Panc1 (cell line): ENCODE measurements at regions not wholly inside any gene's neighbourhood (a gene's known extent, or its start where the extent isn't known, plus 50 kb on each side); places are given as distances from the start of the nearest gene placed in this dataset.

ENCODE experiments used
- ATAC-seq: fragments of 200-7000 bp; cut with Tn5 transposase; 2 replicates; pipeline ENCODE4 v1.9.1; 2020; ENCODE audit warnings: mild to moderate bottlenecking, moderate library complexity
- BruUV-seq: library from RNA; stranded (reverse); fragments of 400-500 nt; replicated peaks from 2 replicates; lab custom pipeline; 2021; lab: Mats Ljungman, UMichigan
- CTCF ChIA-PET: fragments of 300-600 bp; sonication (Branson Sonifier 250); formaldehyde crosslinking; loops from one replicate; lab custom pipeline; 2022; ENCODE audit warnings: antibody characterized with exemption; lab: Charles Lee
- POLR2A ChIA-PET: fragments of 300-600 bp; sonication (Branson Sonifier 250); formaldehyde crosslinking; loops from one replicate; lab custom pipeline; 2022; ENCODE audit warnings: antibody characterized with exemption; lab: Charles Lee
- DNase-seq: peaks from one replicate; pipeline ENCODE4 v3.0.0-alpha.2; 2010; ENCODE audit warnings: low read depth, low spot score
- H3K27ac ChIP-seq: 2 replicates; pipeline ENCODE4 v1.5.1; 2011; ENCODE audit warnings: mild to moderate bottlenecking, low read length, inconsistent platforms
- H3K27me3 ChIP-seq: fragments of 200-500 bp; sonication (Bioruptor generic); 2 replicates; pipeline ENCODE4 v1.6.0; 2014; ENCODE audit warnings: low read length, inconsistent platforms; ENCODE audit not compliant: control insufficient read depth, insufficient read depth
- H3K36me3 ChIP-seq: fragments of 200-500 bp; sonication (Bioruptor generic); 2 replicates; pipeline ENCODE4 v1.5.1; 2014; ENCODE audit warnings: inconsistent platforms, mild to moderate bottlenecking, low read length, moderate library complexity; ENCODE audit not compliant: control insufficient read depth, insufficient read depth
- H3K4me1 ChIP-seq: 2 replicates; pipeline ENCODE4 v1.5.1; 2011; ENCODE audit warnings: inconsistent platforms, mild to moderate bottlenecking, low read length, moderate library complexity; ENCODE audit not compliant: control insufficient read depth, insufficient read depth
- H3K4me3 ChIP-seq, 2 experiments: 2 replicates each; pipeline ENCODE4 v1.5.1; 2011 to 2012; ENCODE audit warnings: low read depth in 2 of 2, low read length in 2 of 2, mild to moderate bottlenecking in 2 of 2, inconsistent platforms in 1 of 2, moderate library complexity in 1 of 2
- H3K9me3 ChIP-seq: fragments of 200-500 bp; sonication (Bioruptor generic); 2 replicates; pipeline ENCODE4 v1.5.1; 2014; ENCODE audit warnings: low read depth, mild to moderate bottlenecking, inconsistent platforms, low read length, moderate library complexity; ENCODE audit not compliant: control insufficient read depth, insufficient read depth
- CTCF ChIP-seq: fragments of 450-650 bp; IDR thresholded peaks from 2 replicates; pipeline ENCODE4 v1.5.1; 2017; ENCODE audit warnings: mild to moderate bottlenecking
- POLR2AphosphoS5 ChIP-seq: IDR thresholded peaks from 2 replicates; pipeline ENCODE4 v1.6.1; 2012; ENCODE audit warnings: mild to moderate bottlenecking, low read depth, low read length, moderate library complexity
- SIN3A ChIP-seq: IDR thresholded peaks from 2 replicates; pipeline ENCODE4 v1.6.1; 2012; ENCODE audit warnings: low read depth, mild to moderate bottlenecking, low read length, moderate library complexity, borderline replicate concordance; ENCODE audit not compliant: insufficient read depth
- TCF7L2 ChIP-seq: IDR thresholded peaks from 2 replicates; pipeline ENCODE4 v1.6.1; 2011; ENCODE audit warnings: mild to moderate bottlenecking, low read depth, low read length, inconsistent platforms
- in situ Hi-C: cut with HindIII; loops from 2 replicates; pipeline ENCODE4 v1.10.0; 2016; ENCODE audit warnings: low sequenced_read_pairs, low pct_unique_long_range_greater_than_20kb
- intact Hi-C: fragments of 100-400 bp; cut with micrococcal nuclease; formaldehyde crosslinking; loops from one replicate; pipeline ENCODE4 v1.10.0; 2022; ENCODE audit not compliant: unreplicated experiment
- TF ChIP-seq, protein P1 (sequence below), 2 experiments: IDR thresholded peaks; 2 replicates each; pipeline ENCODE4 v1.6.1; 2011 to 2012; ENCODE audit warnings: low read depth in 2 of 2, control low read depth in 1 of 2, low read length in 1 of 2, mild to moderate bottlenecking in 1 of 2, moderate library complexity in 1 of 2; ENCODE audit not compliant: insufficient read depth in 1 of 2

DNA sequence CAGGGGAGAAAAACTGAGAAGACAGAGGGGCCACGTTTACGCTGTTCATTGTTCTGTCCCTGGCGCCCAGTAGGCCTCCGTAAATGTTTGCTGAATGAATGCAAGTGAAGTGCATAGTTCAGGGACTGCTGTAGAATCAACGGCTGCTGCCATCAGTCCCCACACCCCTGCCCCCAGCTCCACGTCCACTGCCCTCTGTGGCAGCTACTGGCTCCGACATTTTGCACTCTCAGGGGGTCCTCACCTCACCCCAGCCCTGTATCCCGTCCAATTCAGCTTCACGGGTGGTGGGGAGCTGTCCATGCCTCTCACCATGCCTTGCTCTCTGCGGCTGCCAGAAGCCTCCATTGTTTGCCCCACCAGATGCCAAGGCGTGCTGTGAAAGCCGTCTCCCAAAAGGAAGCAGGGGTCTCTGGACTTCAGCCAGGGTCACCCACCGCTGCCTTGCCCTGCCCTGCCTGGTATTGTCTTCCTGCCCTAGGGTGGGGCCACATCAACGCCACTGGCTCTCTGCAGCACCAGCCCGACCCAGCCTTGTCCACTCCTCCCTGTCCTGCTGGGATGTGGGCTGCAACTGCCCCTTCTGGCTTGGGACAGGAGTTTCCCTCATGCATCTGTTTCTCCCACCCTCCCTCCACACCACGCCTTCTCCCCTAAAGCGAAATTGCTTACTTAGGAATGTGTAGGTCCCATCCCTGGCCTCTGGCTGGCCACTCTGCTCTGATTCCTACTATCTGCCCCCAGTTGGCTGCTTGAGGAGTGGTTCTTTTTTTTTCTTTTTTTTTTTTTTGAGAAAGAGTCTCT lies 86.0 kb downstream of the RHOB start:
- in situ Hi-C loops = no loop called here
- intact Hi-C loops = no loop called here
- BruUV-seq = no TSS peak
- H3K4me3 ChIP-seq = no peak overlapping the region
- ChIA-PET POLR2A (interaction anchor here (0.6 kb wide), 1 partner anchor 83 kb away, joined by 3 read pairs; no protein-coding TSS in a partner anchor), CTCF (interaction anchor here (0.6 kb wide), 1 partner anchor 43 kb away, joined by 3 read pairs; no protein-coding TSS in a partner anchor)
- ATAC-seq = no peak
- no peak for TF ChIP-seq CTCF
- TF ChIP-seq, protein P1, sequence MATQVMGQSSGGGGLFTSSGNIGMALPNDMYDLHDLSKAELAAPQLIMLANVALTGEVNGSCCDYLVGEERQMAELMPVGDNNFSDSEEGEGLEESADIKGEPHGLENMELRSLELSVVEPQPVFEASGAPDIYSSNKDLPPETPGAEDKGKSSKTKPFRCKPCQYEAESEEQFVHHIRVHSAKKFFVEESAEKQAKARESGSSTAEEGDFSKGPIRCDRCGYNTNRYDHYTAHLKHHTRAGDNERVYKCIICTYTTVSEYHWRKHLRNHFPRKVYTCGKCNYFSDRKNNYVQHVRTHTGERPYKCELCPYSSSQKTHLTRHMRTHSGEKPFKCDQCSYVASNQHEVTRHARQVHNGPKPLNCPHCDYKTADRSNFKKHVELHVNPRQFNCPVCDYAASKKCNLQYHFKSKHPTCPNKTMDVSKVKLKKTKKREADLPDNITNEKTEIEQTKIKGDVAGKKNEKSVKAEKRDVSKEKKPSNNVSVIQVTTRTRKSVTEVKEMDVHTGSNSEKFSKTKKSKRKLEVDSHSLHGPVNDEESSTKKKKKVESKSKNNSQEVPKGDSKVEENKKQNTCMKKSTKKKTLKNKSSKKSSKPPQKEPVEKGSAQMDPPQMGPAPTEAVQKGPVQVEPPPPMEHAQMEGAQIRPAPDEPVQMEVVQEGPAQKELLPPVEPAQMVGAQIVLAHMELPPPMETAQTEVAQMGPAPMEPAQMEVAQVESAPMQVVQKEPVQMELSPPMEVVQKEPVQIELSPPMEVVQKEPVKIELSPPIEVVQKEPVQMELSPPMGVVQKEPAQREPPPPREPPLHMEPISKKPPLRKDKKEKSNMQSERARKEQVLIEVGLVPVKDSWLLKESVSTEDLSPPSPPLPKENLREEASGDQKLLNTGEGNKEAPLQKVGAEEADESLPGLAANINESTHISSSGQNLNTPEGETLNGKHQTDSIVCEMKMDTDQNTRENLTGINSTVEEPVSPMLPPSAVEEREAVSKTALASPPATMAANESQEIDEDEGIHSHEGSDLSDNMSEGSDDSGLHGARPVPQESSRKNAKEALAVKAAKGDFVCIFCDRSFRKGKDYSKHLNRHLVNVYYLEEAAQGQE (IDR thresholded peaks at IDR 0.05; ENCODE audit: insufficient read depth in 1 of 2, low read depth in 2 of 2, low read length in 1 of 2) = no peak
- TF ChIP-seq SIN3A = no peak
- TF ChIP-seq TCF7L2 = no peak
- TF ChIP-seq POLR2AphosphoS5 = no peak
- H3K4me1 ChIP-seq = peaks cover 12% of the 10 kb centered on the region
- no peak for DNase-seq
- H3K27me3 ChIP-seq = no peaks in the 10 kb centered on the region
- no peak overlapping the region for H3K27ac ChIP-seq
- no peaks in the 10 kb centered on the region for H3K9me3 ChIP-seq
- no peaks in the 10 kb centered on the region for H3K36me3 ChIP-seq

- Histone ChIP-seq H3K27me3 (no peaks in the 10 kb centered on the region), H3K4me3 (no peak overlapping the region), H3K9me3 (no peaks in the 10 kb centered on the region), H3K4me1 (peaks cover 12% of the 10 kb centered on the region), H3K36me3 (no peaks in the 10 kb centered on the region), H3K27ac (no peak overlapping the region)
- ATAC-seq (no peak), DNase-seq (no peak)
- BruUV-seq = no TSS peak
- intact Hi-C loops = no loop called here
- ChIA-PET CTCF (no interaction called here), POLR2A (no interaction called here)
- in situ Hi-C loops = no loop called here
- TF ChIP-seq CTCF (no peak), SIN3A (no peak), POLR2AphosphoS5 (no peak), TCF7L2 (no peak)
- TF ChIP-seq, protein P1 (IDR thresholded peaks at IDR 0.05; ENCODE audit: insufficient read depth in 1 of 2, low read depth in 2 of 2, low read length in 1 of 2) = no peak
Measured at GRCh38 chr2:20533993-20534622, 87.2 kb downstream of the RHOB start.
